HCT116 (cell line): ENCODE measurements at regions not wholly inside any gene's neighbourhood (a gene's known extent, or its start where the extent isn't known, plus 50 kb on each side); places are given as distances from the start of the nearest gene placed in this dataset.

Experiments
- ATAC-seq: fragments of 200-7000 bp; cut with Tn5 transposase; 2 replicates; pipeline ENCODE4 v1.9.1; 2020; ENCODE audit warnings: mild to moderate bottlenecking, moderate library complexity
- BruUV-seq: library from RNA; stranded (reverse); fragments of 400-500 nt; replicated peaks from 2 replicates; lab custom pipeline; 2021; lab: Mats Ljungman, UMichigan
- CTCF ChIA-PET: fragments of 300-600 bp; sonication (Branson Sonifier 250); formaldehyde crosslinking; loops from one replicate; lab custom pipeline; 2021; ENCODE audit warnings: antibody characterized with exemption; lab: Charles Lee
- POLR2A ChIA-PET: fragments of 300-600, 350-600 bp; sonication (Branson Sonifier 250); formaldehyde crosslinking; loops from one replicate; lab custom pipeline; 2021; ENCODE audit warnings: antibody characterized with exemption; lab: Charles Lee
- RAD21 ChIA-PET, 2 experiments: fragments of 300-600 bp; sonication (Branson Sonifier 250); formaldehyde crosslinking; loops; one replicate each; lab custom pipeline; 2023; ENCODE audit warnings: low total read pairs in 2 of 2; ENCODE audit not compliant: uncharacterized antibody in 2 of 2, unreplicated experiment in 2 of 2, low non-redundant PET in 1 of 2; lab: Charles Lee
- DNase-seq: peaks from one replicate; pipeline ENCODE4 v3.0.0-alpha.2; 2010; ENCODE audit warnings: low read depth, low spot score
- H2AFZ ChIP-seq: fragments of 200-600 bp; shearing (Covaris generic), sonication (generic); 2 replicates; pipeline ENCODE4 v1.6.1; 2017; ENCODE audit warnings: low read depth, mixed run types, mixed read lengths, antibody characterized with exemption, low read length; ENCODE audit not compliant: poor library complexity, severe bottlenecking
- H3K27ac ChIP-seq: 2 replicates; pipeline ENCODE4 v1.5.1; 2012; ENCODE audit warnings: low read depth, low read length
- H3K27me3 ChIP-seq: fragments of 200-600 bp; sonication (generic); 2 replicates; pipeline ENCODE4 v1.6.1; 2016; ENCODE audit warnings: mixed run types, low read length, mixed read lengths; ENCODE audit not compliant: insufficient read depth
- H3K36me3 ChIP-seq, 2 experiments: fragments of 200-500 bp in 1 of 2; fragments of 200-600 bp in 1 of 2; sonication (Bioruptor generic) in 1 of 2; sonication (generic) in 1 of 2; 2 replicates each; pipeline versions ENCODE4 v1.5.1 to v1.6.1; 2014 to 2016; ENCODE audit warnings: low read length in 2 of 2, inconsistent platforms in 1 of 2, mixed read lengths in 1 of 2, mixed run types in 1 of 2; ENCODE audit not compliant: insufficient read depth in 2 of 2, control insufficient read depth in 1 of 2
- H3K4me1 ChIP-seq, 2 experiments: fragments of 200-600 bp in 1 of 2; sonication (generic) in 1 of 2; 2 replicates each; pipeline versions ENCODE4 v1.5.1 to v1.6.1; 2012 to 2017; ENCODE audit warnings: low read length in 2 of 2, inconsistent platforms in 1 of 2, mild to moderate bottlenecking in 1 of 2, mixed read lengths in 1 of 2, mixed run types in 1 of 2, moderate library complexity in 1 of 2; ENCODE audit not compliant: insufficient read depth in 2 of 2, control insufficient read depth in 1 of 2
- H3K4me2 ChIP-seq: fragments of 200-600 bp; sonication (generic); 2 replicates; pipeline ENCODE4 v1.6.1; 2017; ENCODE audit warnings: mixed run types, low read length, mixed read lengths
- H3K4me3 ChIP-seq, 2 experiments: fragments of 200-600 bp in 1 of 2; sonication (generic) in 1 of 2; replicated peaks in 1 of 2; 2 replicates each; pipeline ENCODE4 v1.5.1; 2011 to 2016; ENCODE audit warnings: low read length in 2 of 2, control low read depth in 1 of 2, low read depth in 1 of 2, mild to moderate bottlenecking in 1 of 2, mixed read lengths in 1 of 2, mixed run types in 1 of 2
- H3K79me2 ChIP-seq: fragments of 200-600 bp; sonication (generic); 2 replicates; pipeline ENCODE4 v1.6.1; 2017; ENCODE audit warnings: mild to moderate bottlenecking, mixed run types, low read length, moderate library complexity, mixed read lengths; ENCODE audit not compliant: insufficient read depth
- H3K9ac ChIP-seq: fragments of 200-600 bp; sonication (generic); 2 replicates; pipeline ENCODE4 v1.6.1; 2016; ENCODE audit warnings: low read length, mixed read lengths
- H3K9me2 ChIP-seq: fragments of 200-600 bp; sonication (generic), shearing (Covaris generic); 2 replicates; pipeline ENCODE4 v1.6.1; 2017; ENCODE audit warnings: mixed run types, mild to moderate bottlenecking, moderate library complexity; ENCODE audit not compliant: insufficient read depth
- H3K9me3 ChIP-seq, 2 experiments: fragments of 200-500 bp in 1 of 2; fragments of 200-600 bp in 1 of 2; sonication (Bioruptor generic) in 1 of 2; sonication (generic) in 1 of 2; 2 replicates each; pipeline ENCODE4 v1.6.1; 2014 to 2017; ENCODE audit warnings: low read length in 2 of 2, mixed read lengths in 2 of 2, inconsistent platforms in 1 of 2, low read depth in 1 of 2, mild to moderate bottlenecking in 1 of 2, mixed run types in 1 of 2, moderate library complexity in 1 of 2; ENCODE audit not compliant: control insufficient read depth in 1 of 2, insufficient read depth in 1 of 2
- H4K20me1 ChIP-seq: fragments of 200-600 bp; sonication (generic), shearing (Covaris generic); 2 replicates; pipeline ENCODE4 v1.6.1; 2017; ENCODE audit warnings: mixed run types, mild to moderate bottlenecking, moderate library complexity; ENCODE audit not compliant: insufficient read depth
- CBX3 ChIP-seq: IDR thresholded peaks from 2 replicates; pipeline ENCODE4 v1.6.1; 2012; ENCODE audit warnings: low read depth
- CEBPB ChIP-seq: IDR thresholded peaks from 2 replicates; pipeline ENCODE4 v1.6.1; 2012; ENCODE audit warnings: low read depth
- EZH2 ChIP-seq: fragments of 200-600 bp; sonication (generic); IDR thresholded peaks from 2 replicates; pipeline ENCODE4 v1.6.1; 2017; ENCODE audit warnings: antibody characterized with exemption, mixed run types
- RAD21 ChIP-seq: IDR thresholded peaks from 2 replicates; pipeline ENCODE4 v1.6.1; 2012; ENCODE audit warnings: low read depth, mild to moderate bottlenecking
- SIN3A ChIP-seq: IDR thresholded peaks from 2 replicates; pipeline ENCODE4 v1.6.1; 2012; ENCODE audit warnings: low read depth
- SP1 ChIP-seq: IDR thresholded peaks from 2 replicates; pipeline ENCODE4 v1.6.1; 2012; ENCODE audit warnings: low read depth
- intact Hi-C: fragments of 100-400 bp; cut with micrococcal nuclease; formaldehyde crosslinking; loops from 2 replicates; pipeline ENCODE4 v1.10.0; 2022
- TF ChIP-seq, protein P1 (sequence below): IDR thresholded peaks from 2 replicates; pipeline ENCODE4 v1.6.1; 2011; ENCODE audit warnings: mild to moderate bottlenecking, low read length, moderate library complexity; ENCODE audit not compliant: insufficient replicate concordance; ENCODE audit errors: extremely low read depth
- TF ChIP-seq, protein P2 (sequence below): IDR thresholded peaks from 2 replicates; pipeline ENCODE4 v1.6.1; 2012
- TF ChIP-seq, protein P3 (sequence below), 3 experiments: fragments of 200-600 bp in 1 of 3; sonication (generic) in 1 of 3; IDR thresholded peaks in 2 of 3; conservative IDR thresholded peaks in 1 of 3; 2 replicates each; pipeline ENCODE4 v1.5.1; 2012 to 2017; ENCODE audit warnings: low read depth in 2 of 3, low read length in 2 of 3, antibody characterized with exemption in 1 of 3, borderline replicate concordance in 1 of 3, control low read depth in 1 of 3, mild to moderate bottlenecking in 1 of 3, mixed read lengths in 1 of 3, mixed run types in 1 of 3, moderate library complexity in 1 of 3; ENCODE audit not compliant: insufficient read depth in 1 of 3

- TF ChIP-seq, protein P1, sequence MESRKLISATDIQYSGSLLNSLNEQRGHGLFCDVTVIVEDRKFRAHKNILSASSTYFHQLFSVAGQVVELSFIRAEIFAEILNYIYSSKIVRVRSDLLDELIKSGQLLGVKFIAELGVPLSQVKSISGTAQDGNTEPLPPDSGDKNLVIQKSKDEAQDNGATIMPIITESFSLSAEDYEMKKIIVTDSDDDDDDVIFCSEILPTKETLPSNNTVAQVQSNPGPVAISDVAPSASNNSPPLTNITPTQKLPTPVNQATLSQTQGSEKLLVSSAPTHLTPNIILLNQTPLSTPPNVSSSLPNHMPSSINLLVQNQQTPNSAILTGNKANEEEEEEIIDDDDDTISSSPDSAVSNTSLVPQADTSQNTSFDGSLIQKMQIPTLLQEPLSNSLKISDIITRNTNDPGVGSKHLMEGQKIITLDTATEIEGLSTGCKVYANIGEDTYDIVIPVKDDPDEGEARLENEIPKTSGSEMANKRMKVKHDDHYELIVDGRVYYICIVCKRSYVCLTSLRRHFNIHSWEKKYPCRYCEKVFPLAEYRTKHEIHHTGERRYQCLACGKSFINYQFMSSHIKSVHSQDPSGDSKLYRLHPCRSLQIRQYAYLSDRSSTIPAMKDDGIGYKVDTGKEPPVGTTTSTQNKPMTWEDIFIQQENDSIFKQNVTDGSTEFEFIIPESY, result no peak
- TF ChIP-seq, all 23 proteins: peak for 0
Observed at GRCh38 chr4:84171871-84172270, 327.2 kb downstream of the NKX6-1 start (continued).

- RAD21 ChIA-PET, result no interaction called here
- CTCF ChIA-PET, result interaction anchor here (0.9 to 1.4 kb wide), 2 partner anchors 10 to 335 kb away, joined by 3 to 5 read pairs; no protein-coding TSS in a partner anchor
- Histone ChIP-seq H4K20me1 (no peaks in the 10 kb centered on the region), H3K9me3 (no peaks in the 10 kb centered on the region), H3K4me1 (no peaks in the 10 kb centered on the region), H3K4me2 (no peak overlapping the region), H3K27ac (no peak overlapping the region), H3K36me3 (no peaks in the 10 kb centered on the region), H2AFZ (no peak overlapping the region), H3K9ac (no peak overlapping the region), H3K4me3 (no peak overlapping the region), H3K27me3 (no peaks in the 10 kb centered on the region), H3K9me2 (no peaks in the 10 kb centered on the region), H3K79me2 (no peaks in the 10 kb centered on the region)
- BruUV-seq, result no TSS peak
- TF ChIP-seq EZH2, result no peak
- TF ChIP-seq, protein P2, sequence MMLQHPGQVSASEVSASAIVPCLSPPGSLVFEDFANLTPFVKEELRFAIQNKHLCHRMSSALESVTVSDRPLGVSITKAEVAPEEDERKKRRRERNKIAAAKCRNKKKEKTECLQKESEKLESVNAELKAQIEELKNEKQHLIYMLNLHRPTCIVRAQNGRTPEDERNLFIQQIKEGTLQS, result no peak
- TF ChIP-seq CEBPB, result no peak
- peak; percentile 19; the same call in 1 of the 2 replicates for TF ChIP-seq RAD21
- TF ChIP-seq CBX3, result no peak
- no peak for TF ChIP-seq SIN3A
- TF ChIP-seq SP1, result no peak
- TF ChIP-seq, protein P3, sequence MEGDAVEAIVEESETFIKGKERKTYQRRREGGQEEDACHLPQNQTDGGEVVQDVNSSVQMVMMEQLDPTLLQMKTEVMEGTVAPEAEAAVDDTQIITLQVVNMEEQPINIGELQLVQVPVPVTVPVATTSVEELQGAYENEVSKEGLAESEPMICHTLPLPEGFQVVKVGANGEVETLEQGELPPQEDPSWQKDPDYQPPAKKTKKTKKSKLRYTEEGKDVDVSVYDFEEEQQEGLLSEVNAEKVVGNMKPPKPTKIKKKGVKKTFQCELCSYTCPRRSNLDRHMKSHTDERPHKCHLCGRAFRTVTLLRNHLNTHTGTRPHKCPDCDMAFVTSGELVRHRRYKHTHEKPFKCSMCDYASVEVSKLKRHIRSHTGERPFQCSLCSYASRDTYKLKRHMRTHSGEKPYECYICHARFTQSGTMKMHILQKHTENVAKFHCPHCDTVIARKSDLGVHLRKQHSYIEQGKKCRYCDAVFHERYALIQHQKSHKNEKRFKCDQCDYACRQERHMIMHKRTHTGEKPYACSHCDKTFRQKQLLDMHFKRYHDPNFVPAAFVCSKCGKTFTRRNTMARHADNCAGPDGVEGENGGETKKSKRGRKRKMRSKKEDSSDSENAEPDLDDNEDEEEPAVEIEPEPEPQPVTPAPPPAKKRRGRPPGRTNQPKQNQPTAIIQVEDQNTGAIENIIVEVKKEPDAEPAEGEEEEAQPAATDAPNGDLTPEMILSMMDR (IDR thresholded peaks at IDR 0.05 in 2 of 3, conservative IDR thresholded peaks at IDR 0.05 in 1 of 3; ENCODE audit: borderline replicate concordance in 1 of 3, insufficient read depth in 1 of 3, low read depth in 2 of 3, low read length in 2 of 3), result peak; percentile 16 to 34 (median 31); a peak in 4 of 6 replicates
- no peak for DNase-seq
- intact Hi-C loops, result loop anchor here (1.0 kb wide), 1 partner anchor 396 kb away; no protein-coding TSS in a partner anchor
- POLR2A ChIA-PET, result no interaction called here
- ATAC-seq, result peak; percentile 84
Observed at GRCh38 chr4:84167564-84167963, 331.5 kb downstream of the NKX6-1 start.
